CD14-positive monocyte (primary cell): ENCODE measurements at regions not wholly inside any gene's neighbourhood (a gene's known extent, or its start where the extent isn't known, plus 50 kb on each side); places are given as distances from the start of the nearest gene placed in this dataset.

ENCODE experiments used
- DNase-seq, 3 donors: peaks; one replicate each; pipeline ENCODE4 v3.0.0-alpha.2; 2011 to 2022
- H2AFZ ChIP-seq: 2 replicates; pipeline ENCODE4 v1.6.0; 2012; ENCODE audit warnings: mild to moderate bottlenecking, low read depth, low read length, inconsistent platforms; ENCODE audit not compliant: insufficient read depth, poor library complexity, severe bottlenecking
- H3K27ac ChIP-seq, 2 donors: 1 replicate in 1 of 2; 2 replicates in 1 of 2; pipeline ENCODE4 v1.5.1; 2012 to 2013; ENCODE audit warnings: low read length in 2 of 2, control low read depth in 1 of 2, inconsistent platforms in 1 of 2, low read depth in 1 of 2, mild to moderate bottlenecking in 1 of 2
- H3K27me3 ChIP-seq, 2 donors: one replicate each; pipeline versions ENCODE4 v1.6.0 to v1.6.1; 2011 to 2013; ENCODE audit warnings: low read length in 2 of 2; ENCODE audit not compliant: control insufficient read depth in 2 of 2, insufficient read depth in 2 of 2
- H3K36me3 ChIP-seq, 2 donors: replicated peaks in 1 of 2; 1 replicate in 1 of 2; 2 replicates in 1 of 2; pipeline versions ENCODE4 v1.5.1 to v1.6.1; 2012 to 2013; ENCODE audit warnings: low read length in 2 of 2, control low read depth in 1 of 2, inconsistent platforms in 1 of 2, mild to moderate bottlenecking in 1 of 2; ENCODE audit not compliant: insufficient read depth in 2 of 2, control insufficient read depth in 1 of 2
- H3K4me1 ChIP-seq, 2 donors: 1 replicate in 1 of 2; 2 replicates in 1 of 2; pipeline versions ENCODE4 v1.5.1 to v1.6.1; 2012 to 2013; ENCODE audit warnings: low read length in 2 of 2, control low read depth in 1 of 2, inconsistent platforms in 1 of 2, mild to moderate bottlenecking in 1 of 2, moderate library complexity in 1 of 2; ENCODE audit not compliant: insufficient read depth in 2 of 2, control insufficient read depth in 1 of 2
- H3K4me2 ChIP-seq: replicated peaks from 2 replicates; pipeline ENCODE3; 2012; ENCODE audit warnings: low read length, moderate library complexity, mild to moderate bottlenecking; ENCODE audit not compliant: poor library complexity, severe bottlenecking; ENCODE audit errors: extremely low read depth
- H3K4me3 ChIP-seq, 3 experiments: fragments of 200-600 bp in 1 of 3; sonication (generic) in 1 of 3; replicated peaks in 1 of 3; 1 replicate in 2 of 3; 2 replicates in 1 of 3; pipeline ENCODE4 v1.5.1; 2011 to 2013; ENCODE audit warnings: low read length in 3 of 3, mild to moderate bottlenecking in 3 of 3, control low read depth in 2 of 3, low read depth in 2 of 3, inconsistent platforms in 1 of 3, moderate library complexity in 1 of 3
- H3K79me2 ChIP-seq: 2 replicates; pipeline ENCODE4 v1.6.0; 2012; ENCODE audit warnings: mild to moderate bottlenecking, control low read depth, inconsistent platforms, low read length, moderate library complexity; ENCODE audit not compliant: insufficient read depth
- H3K9ac ChIP-seq: 2 replicates; pipeline ENCODE4 v1.6.0; 2017; ENCODE audit warnings: low read length, mild to moderate bottlenecking; ENCODE audit not compliant: insufficient read depth, poor library complexity, severe bottlenecking
- H3K9me3 ChIP-seq, 2 donors: replicated peaks in 1 of 2; 1 replicate in 1 of 2; 2 replicates in 1 of 2; pipeline versions ENCODE4 v1.5.1 to v1.6.1; 2012 to 2013; ENCODE audit warnings: low read length in 2 of 2, control low read depth in 1 of 2; ENCODE audit not compliant: control insufficient read depth in 1 of 2, insufficient read depth in 1 of 2
- H4K20me1 ChIP-seq: 2 replicates; pipeline ENCODE4 v1.6.0; 2012; ENCODE audit warnings: mild to moderate bottlenecking, low read length, control low read depth, moderate library complexity; ENCODE audit not compliant: insufficient read depth
- H3K27ac Mint-ChIP-seq, 7 donors: one replicate each; pipeline ENCODE4 v1.8.0; 2020; ENCODE audit warnings: mild to moderate bottlenecking in 7 of 7, mixed read lengths in 7 of 7, moderate library complexity in 6 of 7, inconsistent platforms in 2 of 7
- H3K27me3 Mint-ChIP-seq, 3 donors: one replicate each; pipeline ENCODE4 v1.8.0; 2021 to 2022; ENCODE audit warnings: low read depth in 3 of 3, mild to moderate bottlenecking in 3 of 3, mixed read lengths in 3 of 3, moderate library complexity in 3 of 3, inconsistent platforms in 1 of 3
- H3K36me3 Mint-ChIP-seq, 2 donors: one replicate each; pipeline ENCODE4 v1.8.0; 2020; ENCODE audit warnings: mixed read lengths in 2 of 2, inconsistent platforms in 1 of 2, mild to moderate bottlenecking in 1 of 2
- H3K4me1 Mint-ChIP-seq: one replicate; pipeline ENCODE4 v1.8.0; 2020; ENCODE audit warnings: mild to moderate bottlenecking, mixed read lengths
- H3K4me3 Mint-ChIP-seq, 2 donors: one replicate each; pipeline ENCODE4 v1.8.0; 2020; ENCODE audit warnings: mild to moderate bottlenecking in 2 of 2, mixed read lengths in 2 of 2, moderate library complexity in 1 of 2
- H3K9me3 Mint-ChIP-seq, 7 donors: one replicate each; pipeline ENCODE4 v1.8.0; 2020 to 2022; ENCODE audit warnings: mixed read lengths in 7 of 7, mild to moderate bottlenecking in 6 of 7, moderate library complexity in 6 of 7, inconsistent platforms in 2 of 7
- WGBS: methylation state at CpG from one replicate; pipeline ENCODE4 v1.1.5; 2013; ENCODE audit warnings: missing lambda C conversion rate; ENCODE audit not compliant: insufficient coverage; 5-methylcytosine and 5-hydroxymethylcytosine counted together
- intact Hi-C, 2 donors: fragments of 100-400 bp; cut with micrococcal nuclease; formaldehyde crosslinking; loops; one replicate each; pipeline versions ENCODE4 v1.15.0 to v1.15.1; 2023
- TF ChIP-seq, protein P1 (sequence below): fragments of 200-600 bp; IDR thresholded peaks from one replicate; pipeline ENCODE4 v1.8.0; 2022; ENCODE audit warnings: antibody characterized with exemption, mild to moderate bottlenecking

DNA sequence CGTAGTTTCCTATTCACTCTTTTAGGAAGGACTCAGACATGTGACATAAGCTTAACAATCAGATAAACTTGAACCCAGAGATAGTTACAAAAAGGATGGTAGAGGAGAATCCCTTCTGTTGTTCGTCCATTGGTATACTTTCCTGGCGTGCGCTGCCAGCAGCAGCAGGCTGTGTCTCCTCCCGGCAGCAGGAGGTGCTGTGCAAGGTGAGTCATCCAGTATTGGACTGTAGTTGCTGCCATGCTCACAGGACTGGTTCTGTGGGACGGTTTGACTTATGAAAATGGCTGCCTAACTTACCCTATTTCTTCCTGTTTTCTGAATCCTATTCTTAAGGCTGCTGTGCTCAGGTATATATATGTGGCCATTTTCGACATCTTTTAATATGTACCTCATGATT, 253.4 kb upstream of the LRRC3B start:
- H3K27me3 ChIP-seq: no peaks in the 10 kb centered on the region
- no peak for DNase-seq
- no peaks in the 10 kb centered on the region for H3K4me1 ChIP-seq
- H4K20me1 ChIP-seq: no peaks in the 10 kb centered on the region
- Mint-ChIP-seq H3K27me3 (no peaks in the 10 kb centered on the region), H3K36me3 (no peaks in the 10 kb centered on the region), H3K9me3 (peaks cover 5 to 14% (median 11%) of the 10 kb centered on the region in 7 donors), H3K4me3 (no peak overlapping the region), H3K27ac (no peak overlapping the region), H3K4me1 (no peaks in the 10 kb centered on the region)
- H3K4me3 ChIP-seq: no peak overlapping the region
- peaks cover 15 to 22% of the 10 kb centered on the region in 2 donors for H3K9me3 ChIP-seq
- no peak overlapping the region for H3K27ac ChIP-seq
- no peak overlapping the region for H3K9ac ChIP-seq
- WGBS: 93% methylated on average over 4 of the region's 7 CpGs
- TF ChIP-seq, protein P1, sequence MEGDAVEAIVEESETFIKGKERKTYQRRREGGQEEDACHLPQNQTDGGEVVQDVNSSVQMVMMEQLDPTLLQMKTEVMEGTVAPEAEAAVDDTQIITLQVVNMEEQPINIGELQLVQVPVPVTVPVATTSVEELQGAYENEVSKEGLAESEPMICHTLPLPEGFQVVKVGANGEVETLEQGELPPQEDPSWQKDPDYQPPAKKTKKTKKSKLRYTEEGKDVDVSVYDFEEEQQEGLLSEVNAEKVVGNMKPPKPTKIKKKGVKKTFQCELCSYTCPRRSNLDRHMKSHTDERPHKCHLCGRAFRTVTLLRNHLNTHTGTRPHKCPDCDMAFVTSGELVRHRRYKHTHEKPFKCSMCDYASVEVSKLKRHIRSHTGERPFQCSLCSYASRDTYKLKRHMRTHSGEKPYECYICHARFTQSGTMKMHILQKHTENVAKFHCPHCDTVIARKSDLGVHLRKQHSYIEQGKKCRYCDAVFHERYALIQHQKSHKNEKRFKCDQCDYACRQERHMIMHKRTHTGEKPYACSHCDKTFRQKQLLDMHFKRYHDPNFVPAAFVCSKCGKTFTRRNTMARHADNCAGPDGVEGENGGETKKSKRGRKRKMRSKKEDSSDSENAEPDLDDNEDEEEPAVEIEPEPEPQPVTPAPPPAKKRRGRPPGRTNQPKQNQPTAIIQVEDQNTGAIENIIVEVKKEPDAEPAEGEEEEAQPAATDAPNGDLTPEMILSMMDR: no peak
- H3K36me3 ChIP-seq: no peaks in the 10 kb centered on the region
- intact Hi-C loops: no loop called here
- H3K79me2 ChIP-seq: no peaks in the 10 kb centered on the region
- no peak overlapping the region for H3K4me2 ChIP-seq
- H2AFZ ChIP-seq: no peak overlapping the region

DNA sequence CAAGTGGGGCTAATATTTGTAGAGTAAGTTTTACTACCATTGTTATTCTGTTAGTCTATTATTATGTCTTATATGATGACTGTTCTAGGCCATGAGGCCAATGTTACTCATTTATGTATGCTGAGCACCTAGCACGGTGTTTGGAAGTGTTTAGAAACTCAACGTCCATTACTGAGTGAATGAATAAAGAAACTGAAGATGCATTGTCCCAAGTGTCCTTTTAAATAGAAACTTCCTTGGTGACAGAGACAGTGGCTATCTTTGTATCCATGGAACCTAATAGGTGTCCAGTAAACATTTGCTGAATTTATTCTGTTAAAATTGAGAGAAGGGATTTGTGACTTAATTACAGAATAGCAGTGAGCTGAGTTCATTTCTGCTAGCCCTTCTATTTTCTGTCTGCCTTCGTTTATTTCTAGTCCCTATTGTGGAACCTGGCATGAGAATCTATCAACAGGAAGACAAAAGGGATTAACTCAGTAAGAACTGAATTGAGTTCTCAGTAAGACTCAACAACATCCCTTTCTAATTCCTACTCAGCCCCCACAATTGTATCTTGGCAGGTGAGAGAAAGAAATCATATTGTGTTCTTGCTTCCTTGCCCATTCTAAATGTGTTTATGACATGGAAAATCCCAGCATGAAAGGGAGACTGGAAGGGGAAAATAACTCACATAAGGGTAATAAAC, 246.6 kb upstream of the LRRC3B start:
- DNase-seq: no peak
- Histone ChIP-seq H3K9me3 (peaks cover 9 to 12% of the 10 kb centered on the region in 2 donors), H3K4me3 (no peak overlapping the region), H3K79me2 (no peaks in the 10 kb centered on the region), H3K27ac (no peak overlapping the region), H3K9ac (no peak overlapping the region), H3K4me1 (no peaks in the 10 kb centered on the region), H3K36me3 (no peaks in the 10 kb centered on the region), H4K20me1 (no peaks in the 10 kb centered on the region), H2AFZ (no peak overlapping the region), H3K27me3 (no peaks in the 10 kb centered on the region), H3K4me2 (no peak overlapping the region)
- TF ChIP-seq, protein P1: no peak
- Mint-ChIP-seq H3K4me1 (no peaks in the 10 kb centered on the region), H3K9me3 (peaks cover 0 to 8% (median 6%) of the 10 kb centered on the region in 7 donors), H3K27ac (no peak overlapping the region), H3K36me3 (no peaks in the 10 kb centered on the region), H3K4me3 (no peak overlapping the region), H3K27me3 (no peaks in the 10 kb centered on the region)
- 80% methylated on average over 2 of the region's 3 CpGs for WGBS
- intact Hi-C loops: no loop called here
